GM12878 (cell line): ENCODE measurements at regions not wholly inside any gene's neighbourhood (a gene's known extent, or its start where the extent isn't known, plus 50 kb on each side); places are given as distances from the start of the nearest gene placed in this dataset.

Source experiments
- ATAC-seq: fragments of 200-7000 bp; cut with Tn5 transposase; 3 replicates; pipeline ENCODE4 v1.9.1; 2020; ENCODE audit warnings: mild to moderate bottlenecking, moderate library complexity
- BruUV-seq: library from RNA; stranded (reverse); fragments of 400-500 nt; replicated peaks from 2 replicates; lab custom pipeline; 2021; lab: Mats Ljungman, UMichigan
- CTCF ChIA-PET: fragments of 300-600 bp; sonication (Branson Sonifier 250); formaldehyde crosslinking; extraction: SDS; loops from one replicate; lab custom pipeline; 2021; ENCODE audit warnings: inconsistent platforms; lab: Yijun Ruan, JAX
- POLR2A ChIA-PET: fragments of 350-600 bp; formaldehyde crosslinking; extraction: SDS; loops from one replicate; lab custom pipeline; 2021; ENCODE audit warnings: inconsistent platforms; lab: Charles Lee
- RAD21 ChIA-PET: fragments of 300-600 bp; sonication (Branson Sonifier 250); formaldehyde crosslinking; loops from one replicate; lab custom pipeline; 2023; ENCODE audit warnings: antibody characterized with exemption; ENCODE audit not compliant: unreplicated experiment; lab: Charles Lee
- SMC1A ChIA-PET: fragments of 300-600 bp; sonication (Branson Sonifier 250); formaldehyde crosslinking; loops from one replicate; lab custom pipeline; 2023; ENCODE audit not compliant: unreplicated experiment, uncharacterized antibody; lab: Charles Lee
- DNase-seq: peaks from one replicate; pipeline ENCODE4 v3.0.0-alpha.2; 2011; ENCODE audit warnings: low read depth, low spot score
- FAIRE-seq: peaks from 3 replicates; lab custom pipeline; 2011; peaks lifted over from hg19 to GRCh38; lab: Jason Lieb, UNC
- H2AFZ ChIP-seq: 2 replicates; pipeline ENCODE4 v1.6.0; 2011; ENCODE audit warnings: low read depth, low read length, control low read depth; ENCODE audit not compliant: control insufficient read depth
- H3K27ac ChIP-seq: 2 replicates; pipeline ENCODE4 v1.5.1; 2011; ENCODE audit warnings: control low read depth; ENCODE audit not compliant: control insufficient read depth, insufficient read depth
- H3K27me3 ChIP-seq, 2 experiments: replicated peaks in 1 of 2; 2 replicates each; pipeline versions ENCODE4 v1.6.0 to v1.6.1; 2011; ENCODE audit warnings: low read length in 1 of 2; ENCODE audit not compliant: control insufficient read depth in 2 of 2, insufficient read depth in 2 of 2
- H3K36me3 ChIP-seq, 2 experiments: 2 replicates each; pipeline ENCODE4 v1.5.1; 2011; ENCODE audit warnings: low read length in 1 of 2; ENCODE audit not compliant: control insufficient read depth in 2 of 2, insufficient read depth in 2 of 2
- H3K4me1 ChIP-seq: 2 replicates; pipeline ENCODE4 v1.6.1; 2011; ENCODE audit warnings: mild to moderate bottlenecking, low read length, moderate library complexity, mixed read lengths; ENCODE audit not compliant: control insufficient read depth, insufficient read depth
- H3K4me2 ChIP-seq: 2 replicates; pipeline ENCODE4 v1.6.0; 2011; ENCODE audit warnings: control low read depth; ENCODE audit not compliant: control insufficient read depth, insufficient read depth
- H3K4me3 ChIP-seq: fragments of 200-600 bp; sonication (generic); 2 replicates; pipeline ENCODE4 v1.5.1; 2016
- H3K79me2 ChIP-seq: 2 replicates; pipeline ENCODE4 v1.6.0; 2011; ENCODE audit warnings: low read length; ENCODE audit not compliant: control insufficient read depth, insufficient read depth
- H3K9ac ChIP-seq: 2 replicates; pipeline ENCODE4 v1.8.0; 2011; ENCODE audit warnings: low read length, control low read depth, mixed read lengths; ENCODE audit not compliant: control insufficient read depth, insufficient read depth
- H3K9me3 ChIP-seq: replicated peaks from 3 replicates; pipeline ENCODE4 v1.5.1; 2011; ENCODE audit warnings: mild to moderate bottlenecking, low read length; ENCODE audit not compliant: control insufficient read depth, insufficient read depth
- H4K20me1 ChIP-seq: 2 replicates; pipeline ENCODE4 v1.6.0; 2011; ENCODE audit not compliant: control insufficient read depth, insufficient read depth
- CREM ChIP-seq: IDR thresholded peaks from 2 replicates; pipeline ENCODE4 v1.6.1; 2014; ENCODE audit warnings: antibody characterized with exemption, low read depth
- ESRRA ChIP-seq: IDR thresholded peaks from 2 replicates; pipeline ENCODE4 v1.6.1; 2012; ENCODE audit warnings: mild to moderate bottlenecking, low read length, improper control_type of control experiment
- IRF3 ChIP-seq: fragments of 450-650 bp; IDR thresholded peaks from 2 replicates; pipeline ENCODE4 v1.6.1; 2014; ENCODE audit warnings: mild to moderate bottlenecking
- KLF5 ChIP-seq: fragments of 450-650 bp; IDR thresholded peaks from 2 replicates; pipeline ENCODE4 v1.6.1; 2014; ENCODE audit warnings: mild to moderate bottlenecking; ENCODE audit not compliant: partially characterized antibody
- MTA3 ChIP-seq: IDR thresholded peaks from 2 replicates; pipeline ENCODE4 v1.6.1; 2012; ENCODE audit warnings: low read length, inconsistent platforms, borderline replicate concordance
- RAD51 ChIP-seq: fragments of 450-650 bp; IDR thresholded peaks from 2 replicates; pipeline ENCODE4 v1.6.1; 2016; ENCODE audit warnings: moderate library complexity, mild to moderate bottlenecking, inconsistent platforms
- SIX5 ChIP-seq: IDR thresholded peaks from 2 replicates; pipeline ENCODE4 v1.6.1; 2011; ENCODE audit warnings: mild to moderate bottlenecking, low read depth, low read length, moderate library complexity; ENCODE audit not compliant: severe bottlenecking
- SMAD1 ChIP-seq: fragments of 450-650 bp; IDR thresholded peaks from 2 replicates; pipeline ENCODE4 v1.6.1; 2018; ENCODE audit warnings: mild to moderate bottlenecking, low read depth; ENCODE audit not compliant: partially characterized antibody
- ZSCAN29 ChIP-seq: fragments of 450-650 bp; IDR thresholded peaks from 2 replicates; pipeline ENCODE4 v1.6.1; 2017; ENCODE audit warnings: mild to moderate bottlenecking, moderate library complexity
- WGBS: methylation state at CpG from one replicate; pipeline ENCODE4 v1.1.6; 2016; ENCODE audit warnings: low lambda C conversion rate; ENCODE audit not compliant: insufficient replicate concordance, insufficient coverage; ENCODE audit errors: missing lambda C conversion rate; 5-methylcytosine and 5-hydroxymethylcytosine counted together
- in situ Hi-C: fragments of 300-500 bp; cut with MboI; formaldehyde crosslinking; loops from 9 replicates; pipeline ENCODE4 v1.14.3; 2018; ENCODE audit warnings: mixed read lengths
- intact Hi-C: fragments of 100-400 bp; cut with micrococcal nuclease; formaldehyde crosslinking; loops from one replicate; pipeline ENCODE4 v1.14.2; 2022; ENCODE audit not compliant: unreplicated experiment

- FAIRE-seq (no peak), ATAC-seq (no peak), DNase-seq (no peak)
- Histone ChIP-seq H3K79me2 (no peaks in the 10 kb centered on the region), H3K36me3 (no peaks in the 10 kb centered on the region), H3K4me2 (no peak overlapping the region), H3K4me3 (no peak overlapping the region), H3K27ac (no peak overlapping the region), H3K27me3 (no peaks in the 10 kb centered on the region), H2AFZ (no peak overlapping the region), H4K20me1 (no peaks in the 10 kb centered on the region), H3K9me3 (no peaks in the 10 kb centered on the region), H3K4me1 (no peaks in the 10 kb centered on the region), H3K9ac (no peak overlapping the region)
- WGBS = 58% methylated on average over 8 of the region's 8 CpGs
- POLR2A ChIA-PET = no interaction called here
- SMC1A ChIA-PET = no interaction called here
- CTCF ChIA-PET = no interaction called here
- TF ChIP-seq RAD51 (no peak), SIX5 (no peak), MTA3 (no peak), KLF5 (no peak), ESRRA (no peak), CREM (no peak)
- intact Hi-C loops (no loop called here), in situ Hi-C loops (no loop called here)
- RAD21 ChIA-PET = no interaction called here
- no TSS peak for BruUV-seq
Measured at GRCh38 chr6:163919652-163920051, 505.1 kb downstream of the QKI start.

GRCh38 chr6:163916315-163917081 lies 502.0 kb downstream of the QKI start:
- Histone ChIP-seq H2AFZ (no peak overlapping the region), H4K20me1 (no peaks in the 10 kb centered on the region), H3K27ac (no peak overlapping the region), H3K27me3 (no peaks in the 10 kb centered on the region), H3K9me3 (no peaks in the 10 kb centered on the region), H3K9ac (no peak overlapping the region), H3K4me2 (no peak overlapping the region), H3K79me2 (no peaks in the 10 kb centered on the region), H3K36me3 (no peaks in the 10 kb centered on the region), H3K4me3 (no peak overlapping the region), H3K4me1 (no peaks in the 10 kb centered on the region)
- ATAC-seq = no peak
- SMC1A ChIA-PET = no interaction called here
- TF ChIP-seq IRF3 = no peak
- TF ChIP-seq SMAD1 = no peak
- TF ChIP-seq ZSCAN29 = no peak
- 61% methylated on average over 6 of the region's 6 CpGs for WGBS
- in situ Hi-C loops (no loop called here), intact Hi-C loops (no loop called here)
- DNase-seq = no peak
- no peak for FAIRE-seq
- CTCF ChIA-PET = no interaction called here
- BruUV-seq = no TSS peak
- POLR2A ChIA-PET = no interaction called here
- RAD21 ChIA-PET = no interaction called here
